WI38 (cell line): ENCODE measurements at regions not wholly inside any gene's neighbourhood (a gene's known extent, or its start where the extent isn't known, plus 50 kb on each side); places are given as distances from the start of the nearest gene placed in this dataset.

Source experiments
- H3K4me3 ChIP-seq: 2 replicates; pipeline ENCODE4 v1.5.1; 2011; ENCODE audit warnings: low read depth, mild to moderate bottlenecking, control low read depth, low read length
- CTCF ChIP-seq: IDR thresholded peaks from 2 replicates; pipeline ENCODE4 v1.5.1; 2012; ENCODE audit warnings: low read depth, mild to moderate bottlenecking, control low read depth, low read length

DNA sequence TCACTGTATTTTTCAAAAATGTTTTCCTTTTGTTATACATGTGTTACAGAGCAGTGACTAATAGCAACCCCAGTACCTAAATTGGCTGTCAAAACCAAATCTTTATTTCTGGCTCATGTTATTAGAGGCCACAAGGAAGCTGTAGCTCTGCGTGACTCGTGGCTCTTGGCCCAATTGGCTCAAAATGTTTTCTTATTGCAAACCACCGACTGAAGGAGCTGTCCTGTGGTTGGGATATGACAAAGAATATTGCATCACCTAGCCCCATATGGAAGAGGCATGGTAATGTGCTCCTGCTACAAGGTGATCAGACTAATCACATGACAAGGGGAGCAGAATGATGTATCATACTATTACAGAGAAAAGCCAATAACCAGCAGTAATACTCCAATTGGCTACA is 1058.5 kb downstream of the CBLN2 start:
- TF ChIP-seq CTCF: no peak
- H3K4me3 ChIP-seq: no peak overlapping the region

DNA sequence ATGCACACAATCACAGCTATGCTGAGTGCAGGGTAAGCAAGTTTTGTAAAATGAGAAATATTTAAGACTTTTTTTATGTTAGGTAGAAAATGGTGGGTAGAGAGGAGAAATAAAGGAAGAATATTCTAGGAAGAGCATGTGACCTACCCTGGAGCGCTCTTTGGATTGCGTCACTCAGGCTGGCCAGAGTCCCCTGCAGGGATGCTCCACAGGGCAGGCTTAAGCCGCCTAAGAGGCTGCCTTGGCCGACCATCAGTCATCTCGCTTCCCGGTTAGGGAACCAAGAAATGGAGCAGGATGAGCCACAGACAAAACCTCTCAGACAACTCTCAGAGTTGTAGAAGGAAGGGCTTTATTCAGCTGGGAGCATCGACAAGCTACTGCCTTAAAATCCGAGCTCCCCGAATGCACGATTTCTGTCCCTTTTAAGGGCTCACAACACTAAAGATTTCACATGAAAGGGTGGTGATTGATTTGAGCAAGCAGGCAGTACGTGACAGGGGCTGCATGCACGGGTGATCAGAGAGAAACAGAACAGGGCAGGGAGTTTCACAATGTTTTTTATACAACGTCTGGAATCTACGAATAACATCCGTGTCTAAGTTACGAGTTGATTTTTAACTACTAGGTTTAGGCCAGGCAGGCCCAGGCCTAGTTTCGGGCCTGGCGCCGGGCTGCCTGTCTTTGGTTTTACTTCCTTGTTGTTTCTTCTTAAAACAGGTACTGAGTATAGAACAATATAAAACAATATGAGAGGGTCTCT is 1072.0 kb downstream of the CBLN2 start:
- no peak for TF ChIP-seq CTCF
- H3K4me3 ChIP-seq: no peak overlapping the region

- H3K4me3 ChIP-seq: no peak overlapping the region
- no peak for TF ChIP-seq CTCF
Observed at GRCh38 chr18:71456206-71456605, 1087.9 kb downstream of the CBLN2 start.

DNA sequence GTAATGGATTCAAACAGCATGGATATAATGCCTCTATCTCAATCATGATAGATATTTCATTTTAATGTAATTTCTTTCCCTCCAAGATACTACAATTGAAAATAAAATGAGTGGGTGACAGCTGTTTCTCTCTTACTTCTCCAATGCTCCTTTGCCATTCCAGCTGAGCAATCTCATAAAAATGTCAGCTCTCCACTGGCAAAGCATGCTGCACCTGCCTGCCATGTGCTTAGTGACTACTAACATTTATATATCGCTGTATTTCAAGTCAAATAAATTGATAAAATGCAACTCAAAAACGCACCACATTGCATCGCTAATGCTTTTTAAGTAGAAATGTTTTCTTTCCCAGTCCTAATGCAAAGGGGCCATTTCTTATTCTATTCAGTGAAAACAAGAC is 1093.9 kb downstream of the CBLN2 start:
- TF ChIP-seq CTCF: no peak

GRCh38 chr18:71443706-71444480 is 1100.2 kb downstream of the CBLN2 start:
- TF ChIP-seq CTCF: no peak
- no peak overlapping the region for H3K4me3 ChIP-seq

More for the DNA sequence above, 1093.9 kb downstream of the CBLN2 start:
- no peak overlapping the region for H3K4me3 ChIP-seq

DNA sequence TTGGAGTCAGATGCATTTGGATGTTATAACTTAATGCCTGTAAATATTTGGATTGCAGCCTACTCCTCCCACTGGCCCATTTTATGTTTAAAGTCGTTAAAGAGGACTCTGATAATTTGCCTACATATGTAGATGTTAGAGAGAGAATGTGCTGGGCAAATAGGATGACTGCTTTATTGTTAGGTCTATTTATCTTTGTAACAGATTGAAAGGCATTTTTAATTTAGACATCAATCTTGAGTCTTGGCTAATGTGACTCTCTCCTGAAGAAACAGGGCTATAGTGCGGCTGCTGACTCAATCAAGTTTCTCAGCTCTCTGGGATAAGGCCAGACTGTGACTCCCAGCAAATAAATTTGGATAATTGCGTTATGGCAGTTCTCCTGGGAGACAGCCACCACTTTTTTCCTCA is 1101.4 kb downstream of the CBLN2 start:
- no peak overlapping the region for H3K4me3 ChIP-seq
- no peak for TF ChIP-seq CTCF

- no peak overlapping the region for H3K4me3 ChIP-seq
- TF ChIP-seq CTCF: no peak
Observed at GRCh38 chr18:71441156-71441555, 1103.0 kb downstream of the CBLN2 start.
